MM.1S (cell line): ENCODE measurements at regions not wholly inside any gene's neighbourhood (a gene's known extent, or its start where the extent isn't known, plus 50 kb on each side); places are given as distances from the start of the nearest gene placed in this dataset.

ENCODE experiments used
- DNase-seq: peaks from one replicate; pipeline ENCODE4 v3.0.0-alpha.2; 2015
- H2AFZ ChIP-seq: fragments of 300-600 bp; sonication (generic); 2 replicates; pipeline ENCODE4 v1.6.0; 2016; ENCODE audit warnings: antibody characterized with exemption, low read length
- H3F3A ChIP-seq: fragments of 300-600 bp; sonication (generic); 2 replicates; pipeline ENCODE4 v1.6.1; 2016; ENCODE audit warnings: mild to moderate bottlenecking, antibody characterized with exemption, low read length, moderate library complexity, mixed read lengths; ENCODE audit not compliant: insufficient read depth
- H3K27ac ChIP-seq: fragments of 300-600 bp; sonication (generic); 2 replicates; pipeline ENCODE4 v1.5.1; 2016; ENCODE audit warnings: mild to moderate bottlenecking, low read length
- H3K27me3 ChIP-seq: fragments of 300-600 bp; sonication (generic); replicated peaks from 2 replicates; pipeline ENCODE4 v1.6.0; 2016; ENCODE audit warnings: low read length; ENCODE audit not compliant: insufficient read depth
- H3K36me3 ChIP-seq: fragments of 300-600 bp; sonication (generic); replicated peaks from 2 replicates; pipeline ENCODE4 v1.6.1; 2016; ENCODE audit warnings: mild to moderate bottlenecking, low read length, mixed read lengths; ENCODE audit not compliant: insufficient read depth
- H3K4me1 ChIP-seq: fragments of 300-600 bp; sonication (generic); 2 replicates; pipeline ENCODE4 v1.6.1; 2016; ENCODE audit warnings: low read length, mixed read lengths
- H3K4me2 ChIP-seq: fragments of 300-600 bp; sonication (generic); 2 replicates; pipeline ENCODE4 v1.6.0; 2016; ENCODE audit warnings: low read depth, low read length
- H3K4me3 ChIP-seq: fragments of 300-600 bp; sonication (generic); 2 replicates; pipeline ENCODE4 v1.5.1; 2016; ENCODE audit warnings: low read length, mixed read lengths
- H3K79me2 ChIP-seq: fragments of 300-600 bp; sonication (generic); 2 replicates; pipeline ENCODE4 v1.6.1; 2016; ENCODE audit warnings: mixed run types, low read length, mixed read lengths
- H3K9ac ChIP-seq: fragments of 300-600 bp; sonication (generic); 2 replicates; pipeline ENCODE4 v1.6.1; 2016; ENCODE audit warnings: low read length, mixed read lengths
- H3K9me2 ChIP-seq: fragments of 300-600 bp; sonication (generic); replicated peaks from 2 replicates; pipeline ENCODE4 v1.6.1; 2016; ENCODE audit warnings: mild to moderate bottlenecking, low read length, mixed read lengths; ENCODE audit not compliant: insufficient read depth
- H3K9me3 ChIP-seq: fragments of 300-600 bp; sonication (generic); replicated peaks from 2 replicates; pipeline ENCODE4 v1.6.1; 2016; ENCODE audit warnings: mild to moderate bottlenecking, low read length, mixed read lengths; ENCODE audit not compliant: insufficient read depth
- H4K20me1 ChIP-seq: fragments of 300-600 bp; sonication (generic); 2 replicates; pipeline ENCODE4 v1.6.1; 2016; ENCODE audit warnings: mild to moderate bottlenecking, low read length, moderate library complexity, mixed read lengths; ENCODE audit not compliant: insufficient read depth
- CTCF ChIP-seq: fragments of 300-600 bp; sonication (generic); IDR thresholded peaks from 2 replicates; pipeline ENCODE4 v1.5.1; 2016; ENCODE audit warnings: antibody characterized with exemption, low read length, mixed read lengths
- EZH2 ChIP-seq: fragments of 300-600 bp; sonication (generic); optimal IDR thresholded peaks from 2 replicates; pipeline ENCODE3; 2017; ENCODE audit warnings: low read depth, mild to moderate bottlenecking, antibody characterized with exemption, low read length, mixed read lengths
- EZH2phosphoT487 ChIP-seq: fragments of 300-600 bp; sonication (generic); IDR thresholded peaks from 2 replicates; pipeline ENCODE4 v1.6.1; 2018; ENCODE audit warnings: antibody characterized with exemption, low read length

- Histone ChIP-seq H3K79me2 (no peaks in the 10 kb centered on the region), H3K9me2 (no peaks in the 10 kb centered on the region), H3K9ac (no peak overlapping the region), H4K20me1 (no peaks in the 10 kb centered on the region), H2AFZ (no peak overlapping the region), H3K4me2 (no peak overlapping the region), H3K4me3 (no peak overlapping the region), H3K4me1 (no peaks in the 10 kb centered on the region), H3F3A (no peaks in the 10 kb centered on the region), H3K27ac (no peak overlapping the region), H3K27me3 (no peaks in the 10 kb centered on the region), H3K36me3 (no peaks in the 10 kb centered on the region), H3K9me3 (no peaks in the 10 kb centered on the region)
- TF ChIP-seq CTCF (no peak), EZH2 (no peak), EZH2phosphoT487 (no peak)
- no peak for DNase-seq
Measured at GRCh38 chr5:60014331-60014730, 120.8 kb upstream of the PDE4D start.

- Histone ChIP-seq H3K9me3 (no peaks in the 10 kb centered on the region), H3K4me1 (no peaks in the 10 kb centered on the region), H3K27ac (no peak overlapping the region), H3K79me2 (no peaks in the 10 kb centered on the region), H3K4me2 (no peak overlapping the region), H3K27me3 (no peaks in the 10 kb centered on the region), H3K4me3 (no peak overlapping the region), H3F3A (no peaks in the 10 kb centered on the region), H3K9me2 (no peaks in the 10 kb centered on the region), H4K20me1 (no peaks in the 10 kb centered on the region), H3K36me3 (no peaks in the 10 kb centered on the region), H3K9ac (no peak overlapping the region), H2AFZ (no peak overlapping the region)
- DNase-seq: no peak
- TF ChIP-seq EZH2phosphoT487: no peak
- no peak for TF ChIP-seq EZH2
- TF ChIP-seq CTCF: no peak
Measured at GRCh38 chr5:60010853-60011252, 117.3 kb upstream of the PDE4D start.

GRCh38 chr5:60010328-60010727 is 116.8 kb upstream of the PDE4D start:
- no peak overlapping the region for H3K4me2 ChIP-seq
- H3K27me3 ChIP-seq: no peaks in the 10 kb centered on the region
- H3K79me2 ChIP-seq: no peaks in the 10 kb centered on the region
- no peak overlapping the region for H3K9ac ChIP-seq
- H4K20me1 ChIP-seq: no peaks in the 10 kb centered on the region
- DNase-seq: no peak
- H3K4me1 ChIP-seq: no peaks in the 10 kb centered on the region
- H3K9me2 ChIP-seq: no peaks in the 10 kb centered on the region
- no peaks in the 10 kb centered on the region for H3K36me3 ChIP-seq
- no peak for TF ChIP-seq EZH2phosphoT487
- no peak for TF ChIP-seq EZH2
- TF ChIP-seq CTCF: peak; percentile 25; the same call in 1 of the 2 replicates
- no peak overlapping the region for H3K27ac ChIP-seq
- no peaks in the 10 kb centered on the region for H3F3A ChIP-seq
- no peak overlapping the region for H3K4me3 ChIP-seq
- no peak overlapping the region for H2AFZ ChIP-seq
- H3K9me3 ChIP-seq: no peaks in the 10 kb centered on the region
